HG02571 (cell line): ENCODE measurements at regions not wholly inside any gene's neighbourhood (a gene's known extent, or its start where the extent isn't known, plus 50 kb on each side); places are given as distances from the start of the nearest gene placed in this dataset.
"Not testable (repeated sequence)": the region's sequence is repeated elsewhere in the genome, so short reads cannot be mapped to it uniquely, and the experiment has no call there.

Experiments
- ATAC-seq: cut with Tn5 transposase; IDR thresholded peaks from one replicate; pipeline ENCODE4 v1.9.1; 2021; ENCODE audit warnings: mild to moderate bottlenecking, moderate library complexity; ENCODE audit not compliant: unreplicated experiment

DNA sequence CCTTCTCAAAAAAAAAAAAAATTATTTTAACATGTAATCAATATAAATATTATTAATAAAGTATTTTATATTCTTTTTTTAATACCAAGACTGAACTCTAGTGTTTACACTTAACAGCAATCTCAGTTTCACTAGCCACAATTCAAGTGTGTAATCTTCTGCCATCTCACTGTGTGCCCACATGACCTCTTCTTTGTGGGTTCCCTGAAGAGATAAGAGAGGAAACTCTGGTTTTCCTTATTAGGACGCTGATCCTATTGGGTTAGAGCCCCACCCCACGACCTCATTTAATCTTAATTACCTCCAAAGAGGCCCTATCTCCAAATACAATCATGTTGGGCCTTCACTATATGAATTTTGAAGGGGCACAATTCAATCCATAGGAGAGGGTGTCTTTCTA, 177.6 kb downstream of the STK31 start:
- ATAC-seq, result no peak

DNA sequence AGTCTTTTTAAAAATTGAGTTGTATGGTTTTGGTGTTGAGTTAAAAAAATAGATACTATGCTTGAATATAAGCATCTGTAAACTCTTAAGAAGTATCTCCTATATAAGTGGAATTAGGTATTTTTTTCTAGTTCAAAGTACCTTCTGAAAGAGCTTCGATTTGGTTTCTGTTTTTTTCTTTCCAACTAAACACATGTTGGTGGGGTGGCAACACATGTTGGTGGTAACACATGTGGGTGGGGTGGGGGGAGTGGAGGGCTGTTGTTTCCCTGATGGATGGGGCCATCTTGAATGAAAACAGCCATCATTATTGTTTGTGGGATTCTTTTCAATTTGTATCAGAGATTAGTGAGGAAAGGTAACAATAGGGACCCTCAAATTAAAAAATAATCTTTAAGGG, 178.9 kb downstream of the STK31 start:
- ATAC-seq, result no peak

DNA sequence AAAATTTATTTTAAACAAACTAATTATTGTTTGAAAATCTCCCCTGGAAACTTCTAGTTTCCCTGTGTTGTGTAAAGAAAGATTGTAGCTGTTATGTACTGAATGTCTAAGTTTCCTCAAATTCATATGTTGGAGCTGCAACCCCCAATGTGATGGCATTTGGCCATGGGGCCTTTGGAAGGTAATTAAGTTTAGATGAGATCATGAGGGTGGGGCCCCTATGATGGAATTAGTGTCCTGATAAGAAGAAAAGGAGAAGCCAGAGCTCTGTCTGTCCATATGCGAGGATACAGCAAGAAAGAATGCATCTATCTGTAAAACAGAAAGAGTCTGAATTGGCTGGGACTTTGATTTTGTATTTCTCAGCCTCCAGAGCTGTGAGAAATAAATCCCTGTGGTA, 179.5 kb downstream of the STK31 start:
- ATAC-seq, result no peak

DNA sequence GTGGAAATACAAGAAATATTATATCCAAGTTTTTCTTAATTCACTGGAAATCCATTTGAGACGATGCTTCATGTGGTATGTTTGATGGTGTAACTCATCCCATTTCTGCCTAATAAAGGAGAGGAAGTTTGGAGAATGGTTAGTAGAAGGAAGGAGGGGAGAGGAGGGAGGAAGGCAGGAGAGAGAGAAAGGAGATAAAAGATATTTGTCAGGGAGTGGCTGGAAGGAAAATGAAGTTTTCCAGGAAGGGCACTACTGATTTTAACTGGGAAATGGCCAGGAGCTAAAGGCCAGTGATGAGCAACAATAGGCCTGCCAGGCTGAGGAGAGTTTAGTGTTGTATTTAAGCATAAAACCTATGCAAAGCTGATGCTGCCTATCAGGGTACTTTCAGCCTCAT, 182.0 kb downstream of the STK31 start:
- no peak for ATAC-seq

DNA sequence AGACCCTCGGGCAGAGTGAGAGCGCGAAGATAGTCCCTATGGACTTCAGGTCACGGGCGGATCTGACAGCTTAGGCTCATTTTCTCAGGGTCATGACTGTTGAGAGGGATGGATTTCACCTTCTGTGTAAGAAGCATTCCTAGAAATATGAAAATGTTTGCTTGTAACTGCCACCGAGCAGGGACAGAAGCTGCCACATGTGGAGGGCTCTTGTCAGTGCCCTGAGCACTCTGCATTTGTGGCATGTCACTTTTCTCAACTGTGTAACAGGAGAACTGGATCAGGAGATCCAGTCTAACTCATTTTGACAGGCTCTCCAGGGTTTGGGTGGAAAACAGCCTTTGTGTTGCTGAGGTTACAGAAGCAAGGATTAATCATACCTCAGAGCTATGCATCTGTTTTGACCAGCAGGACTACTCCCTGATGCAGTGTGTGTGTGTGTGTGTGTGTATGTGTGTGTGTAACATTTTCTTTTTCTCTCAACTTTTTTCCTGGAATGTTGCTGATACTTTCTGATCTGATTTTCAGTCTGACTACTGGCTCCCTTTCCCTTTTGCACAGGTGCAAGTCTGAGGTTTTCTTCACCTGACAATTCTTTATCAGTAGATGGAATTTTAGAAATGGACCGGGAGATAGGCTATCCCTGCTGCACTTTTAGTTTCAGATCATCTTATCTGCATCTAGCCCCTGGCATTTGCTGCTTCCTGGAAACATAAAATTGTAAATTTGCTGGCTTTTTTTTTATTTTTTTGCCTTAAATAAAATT, 183.3 kb downstream of the STK31 start:
- no peak for ATAC-seq

DNA sequence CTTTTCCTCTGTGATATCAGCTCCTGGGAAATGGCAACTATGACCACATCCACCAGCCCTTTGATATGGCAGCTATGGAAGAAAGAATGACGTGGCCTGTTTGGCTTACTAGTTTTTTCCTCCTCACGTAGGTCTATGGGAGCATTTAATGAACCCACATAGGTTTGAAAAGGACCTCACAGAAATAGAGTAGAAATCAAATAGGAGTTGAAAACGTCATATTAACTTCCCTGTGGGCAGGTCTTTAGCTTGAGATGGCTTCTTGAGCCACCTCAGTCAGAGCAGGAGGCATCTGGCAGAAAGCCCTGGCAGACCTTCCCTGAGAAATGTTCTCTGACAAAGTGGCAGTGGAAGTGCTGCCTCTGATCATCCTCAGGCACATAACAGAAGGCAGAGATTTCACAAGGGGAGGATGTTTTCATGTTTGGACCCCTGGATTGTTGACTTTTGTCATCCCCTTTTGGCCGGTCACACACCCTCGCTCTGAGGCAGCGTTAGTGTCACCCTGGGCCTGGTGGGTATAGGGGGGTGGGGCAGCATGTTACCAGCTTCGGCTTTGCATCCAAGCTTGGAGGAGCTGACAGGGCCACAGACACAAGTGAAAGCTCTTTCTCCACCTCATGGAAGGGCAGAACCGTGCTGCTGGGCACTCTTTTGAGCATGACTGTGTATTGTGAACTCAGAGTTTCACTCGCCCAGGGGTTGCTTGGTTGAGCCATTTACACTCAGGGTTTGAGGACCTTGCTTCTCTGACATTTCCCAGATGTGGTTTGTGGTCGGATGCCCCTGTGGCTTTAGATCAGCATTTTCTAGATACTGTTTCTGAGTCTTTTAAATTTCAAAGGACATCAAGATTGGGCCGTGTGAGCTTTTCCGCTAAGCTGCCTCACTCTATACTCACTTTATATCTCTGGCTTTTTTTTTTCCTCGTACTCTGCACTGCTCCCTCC, 184.2 kb downstream of the STK31 start:
- no peak for ATAC-seq

DNA sequence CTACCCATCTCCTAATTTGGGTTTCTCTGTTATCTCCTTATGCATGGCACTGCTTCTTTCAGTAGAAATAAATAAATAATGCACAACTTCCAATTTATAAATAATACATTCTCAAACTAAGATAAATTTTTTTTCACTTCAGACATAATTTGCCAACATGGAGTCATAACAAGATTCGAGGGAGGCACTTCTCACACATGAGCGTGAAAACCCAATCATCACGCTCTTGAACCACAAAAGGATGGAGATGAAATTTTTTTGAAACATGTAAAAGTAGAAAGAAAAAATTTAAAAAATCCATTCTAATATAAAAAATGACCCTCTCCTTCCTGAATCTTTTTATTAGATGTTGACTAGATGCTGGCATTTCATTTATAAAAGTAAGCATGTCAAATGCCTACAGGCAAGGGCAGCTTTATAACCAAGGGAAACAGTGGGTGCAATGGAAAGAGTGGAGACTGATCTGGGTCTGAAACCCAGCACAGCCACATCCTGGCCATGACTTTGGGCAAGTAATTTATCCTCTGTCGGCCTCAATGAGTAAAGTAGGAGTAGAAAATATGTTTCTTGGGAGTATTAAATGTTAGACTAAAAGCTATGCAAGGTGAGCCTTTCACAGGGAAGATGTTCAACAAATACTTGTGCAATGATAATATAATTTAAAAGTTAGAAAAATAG, 185.0 kb downstream of the STK31 start:
- no peak for ATAC-seq

DNA sequence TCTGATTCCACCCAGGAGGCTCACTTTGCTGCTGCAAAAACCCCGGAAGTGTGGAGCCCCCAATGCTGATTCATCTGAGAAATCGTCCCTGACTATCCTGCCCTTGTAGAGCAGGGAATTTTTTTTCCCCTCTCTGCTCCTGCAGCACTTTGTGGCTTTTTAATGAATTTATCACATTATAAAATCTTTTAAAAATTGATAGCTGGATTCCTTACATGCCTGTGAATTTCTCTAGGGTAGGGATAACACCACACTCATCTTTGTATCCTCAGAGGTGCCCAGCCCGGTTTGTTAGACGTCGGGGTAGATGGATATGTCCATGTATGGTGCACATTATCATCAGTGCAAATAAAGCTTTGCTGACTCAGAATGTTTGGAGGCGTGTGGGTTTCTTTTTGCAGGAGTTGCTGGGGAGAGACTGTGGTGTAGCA, 185.7 kb downstream of the STK31 start:
- no peak for ATAC-seq

DNA sequence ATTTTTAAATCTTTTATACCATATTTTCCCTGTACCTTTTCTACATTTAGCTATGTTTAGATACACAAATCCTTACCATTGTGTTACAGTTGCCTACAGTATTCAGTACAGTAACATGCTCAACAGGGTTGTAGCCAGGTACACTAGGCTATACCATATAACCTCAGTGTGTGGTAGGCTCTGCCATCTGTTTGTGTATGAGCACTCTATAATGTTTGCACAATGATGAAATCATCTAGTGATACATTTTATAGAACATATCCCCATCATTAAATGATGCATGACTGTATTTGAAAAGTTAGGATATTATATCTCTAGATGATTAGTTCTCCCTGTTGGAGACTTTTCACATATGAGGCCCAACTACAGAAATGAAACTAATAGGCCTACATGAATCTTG, 188.6 kb downstream of the STK31 start:
- ATAC-seq, result no peak

DNA sequence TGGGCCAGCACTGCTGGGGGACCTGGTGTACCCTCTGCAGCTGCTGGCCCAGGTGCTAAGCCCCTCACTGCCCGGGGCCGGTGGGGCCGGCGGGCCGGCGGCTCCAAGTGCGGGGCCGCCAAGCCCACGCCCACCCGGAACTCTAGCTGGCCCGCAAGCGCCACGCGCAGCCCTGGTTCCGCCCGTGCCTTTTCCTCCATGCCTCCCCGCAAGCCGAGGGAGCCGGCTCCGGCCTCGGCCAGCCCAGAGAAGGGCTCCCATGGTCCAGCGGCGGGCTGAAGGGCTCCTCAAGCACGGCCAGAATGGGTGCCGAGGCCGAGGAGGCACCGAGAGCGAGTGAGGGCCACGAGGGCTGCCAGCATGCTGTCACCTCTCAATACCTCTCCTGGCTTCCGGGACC, 194.9 kb downstream of the STK31 start:
- not testable (repeated sequence) for ATAC-seq

DNA sequence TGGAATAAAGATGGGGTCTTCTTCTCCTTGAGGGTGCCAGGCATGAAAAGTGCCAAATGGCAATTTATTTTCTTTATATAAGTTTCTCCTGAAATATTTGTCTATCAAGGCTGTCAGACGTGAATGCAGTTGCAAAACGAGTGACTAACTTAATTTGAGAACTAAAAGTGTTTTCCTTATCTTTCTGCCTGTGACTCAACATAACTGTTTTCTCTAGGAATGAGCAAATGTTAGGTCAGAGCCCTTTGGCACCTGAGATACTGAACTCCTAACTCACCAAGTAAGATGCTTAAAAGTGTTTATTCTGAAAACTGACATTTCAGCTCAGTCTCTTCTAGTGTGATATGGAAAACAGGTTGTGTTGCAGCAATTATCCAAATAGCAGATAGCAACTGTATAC, 197.0 kb downstream of the STK31 start:
- no peak for ATAC-seq

DNA sequence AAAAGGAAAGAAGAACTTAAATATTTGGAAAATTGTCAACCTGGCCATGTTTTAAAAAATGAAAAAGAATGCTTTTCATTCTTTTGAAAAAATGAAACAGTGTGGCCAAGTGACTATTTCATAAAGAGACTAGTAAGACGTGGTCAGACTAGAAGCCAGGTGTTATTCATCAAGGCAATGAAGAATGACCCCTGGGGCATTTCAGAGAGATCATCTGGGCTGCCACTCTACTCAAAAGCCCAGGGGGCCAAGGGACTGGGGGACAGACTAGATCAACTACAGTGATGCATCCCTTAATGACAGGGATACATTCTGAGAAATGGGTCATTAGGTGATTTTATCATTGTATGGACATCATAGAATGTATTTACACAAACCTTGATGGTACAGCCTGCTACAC, 199.4 kb downstream of the STK31 start:
- no peak for ATAC-seq

DNA sequence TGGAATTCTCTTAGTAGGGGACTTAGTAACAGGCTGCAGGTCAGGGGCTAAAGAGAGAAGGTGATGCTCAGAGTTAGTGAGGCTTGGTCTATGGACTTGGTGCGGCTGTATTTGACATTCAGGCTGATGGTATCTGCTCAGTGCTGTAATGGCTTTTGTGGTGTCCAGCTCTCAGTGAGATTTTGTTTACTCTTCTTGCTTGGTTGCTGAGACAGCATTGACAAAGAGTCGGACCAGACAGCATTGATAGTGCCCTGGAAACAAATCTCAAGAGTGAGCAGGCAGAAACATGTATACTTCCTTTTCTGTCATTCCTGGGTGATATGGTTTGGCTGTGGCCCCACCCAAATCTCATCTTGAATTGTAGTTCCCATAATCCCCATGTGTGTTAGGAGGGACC, 202.0 kb downstream of the STK31 start:
- no peak for ATAC-seq

DNA sequence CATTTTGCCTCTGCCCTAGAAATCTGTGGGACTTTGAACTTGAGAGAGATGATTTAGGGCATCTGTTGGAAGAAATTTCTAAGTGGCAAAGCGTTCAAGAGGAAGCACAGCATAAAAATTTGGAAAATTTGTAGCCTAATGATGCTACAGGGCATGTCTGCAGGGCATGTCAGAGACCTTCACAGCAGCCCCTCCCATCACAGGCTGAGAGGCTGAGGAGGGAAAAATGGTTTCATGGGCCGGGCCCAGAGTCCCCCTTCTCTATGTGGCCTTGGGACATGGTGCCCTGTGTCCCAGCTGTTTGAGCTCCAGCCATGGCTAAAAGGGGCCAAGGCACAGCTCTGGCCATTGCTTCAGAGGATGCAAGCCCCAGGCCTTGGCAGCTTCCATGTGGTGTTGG, 203.0 kb downstream of the STK31 start:
- ATAC-seq, result no peak

DNA sequence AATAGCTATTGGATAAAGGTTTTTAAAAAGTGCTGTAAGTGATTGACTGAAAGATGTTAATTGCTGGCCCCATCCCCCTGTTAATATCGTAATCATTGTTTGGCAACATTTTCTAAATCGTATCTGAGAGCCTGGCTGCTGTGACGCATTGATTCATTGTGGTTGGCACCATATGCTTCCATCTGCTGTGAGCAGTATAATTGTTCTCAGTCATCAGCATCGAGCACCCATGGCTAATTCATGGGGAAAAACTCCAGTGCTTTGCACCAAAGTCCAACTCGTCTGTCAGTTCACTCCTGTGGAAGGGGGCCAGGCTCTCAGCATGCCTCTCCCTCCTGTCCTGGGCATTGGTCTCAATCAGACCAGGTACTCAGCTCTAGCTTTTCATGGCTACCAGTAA, 205.2 kb downstream of the STK31 start:
- ATAC-seq, result no peak

DNA sequence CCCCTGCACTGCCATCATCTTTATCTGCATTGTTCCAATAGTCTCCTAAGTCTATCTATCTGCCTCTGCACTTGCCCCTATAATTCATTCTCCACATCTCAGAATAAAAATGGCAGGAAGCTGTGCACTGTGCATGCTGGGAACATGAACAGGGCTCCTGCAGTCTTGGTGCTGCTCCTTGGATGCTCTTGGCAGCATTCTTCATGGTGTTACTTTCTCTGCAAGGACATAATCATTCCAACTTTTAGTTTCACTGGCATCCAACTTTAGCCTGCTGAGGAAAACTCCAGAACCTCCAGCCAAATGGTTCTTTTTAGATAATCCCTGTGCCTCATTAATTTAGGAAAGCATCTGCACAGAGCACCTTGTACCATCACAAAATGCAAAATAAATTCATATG, 208.3 kb downstream of the STK31 start:
- no peak for ATAC-seq

DNA sequence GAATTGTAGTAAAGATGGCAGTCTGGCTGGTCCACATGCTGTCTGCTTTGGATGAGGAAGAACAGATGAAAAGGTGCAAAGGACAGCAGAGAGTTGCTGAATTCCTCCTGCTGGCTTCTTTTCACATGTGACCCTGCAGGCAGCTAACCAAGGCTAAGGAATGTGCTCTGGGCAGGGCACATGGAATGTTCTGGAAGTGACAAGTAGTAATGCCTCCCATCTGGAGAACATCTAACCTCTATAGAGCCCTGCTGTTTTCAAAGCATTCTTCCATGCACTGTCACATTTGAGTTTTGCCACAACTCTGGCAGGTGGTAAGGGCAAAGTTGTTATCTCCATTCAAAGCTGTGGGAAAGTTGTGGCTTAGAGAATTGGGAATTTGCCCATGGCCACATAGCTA, 208.8 kb downstream of the STK31 start:
- ATAC-seq, result no peak

DNA sequence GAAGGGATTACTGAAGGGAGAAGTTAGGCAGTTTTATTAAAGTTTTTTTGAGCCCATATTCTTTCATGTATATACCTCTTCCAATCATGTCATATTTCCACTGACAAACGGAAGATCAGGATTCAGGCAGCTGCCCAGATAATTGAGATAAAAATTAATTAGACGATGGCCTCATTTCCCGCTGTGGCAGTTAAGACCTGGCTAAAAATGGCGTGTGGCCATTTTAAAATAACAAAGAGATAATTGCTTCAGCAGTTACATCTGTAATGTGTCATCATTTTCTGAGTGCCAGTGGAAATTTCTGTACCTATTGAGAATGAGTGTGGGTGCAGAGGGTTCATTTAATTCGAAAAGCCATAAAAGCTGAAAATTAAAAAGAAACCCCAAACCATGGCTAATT, 215.1 kb downstream of the STK31 start:
- no peak for ATAC-seq

DNA sequence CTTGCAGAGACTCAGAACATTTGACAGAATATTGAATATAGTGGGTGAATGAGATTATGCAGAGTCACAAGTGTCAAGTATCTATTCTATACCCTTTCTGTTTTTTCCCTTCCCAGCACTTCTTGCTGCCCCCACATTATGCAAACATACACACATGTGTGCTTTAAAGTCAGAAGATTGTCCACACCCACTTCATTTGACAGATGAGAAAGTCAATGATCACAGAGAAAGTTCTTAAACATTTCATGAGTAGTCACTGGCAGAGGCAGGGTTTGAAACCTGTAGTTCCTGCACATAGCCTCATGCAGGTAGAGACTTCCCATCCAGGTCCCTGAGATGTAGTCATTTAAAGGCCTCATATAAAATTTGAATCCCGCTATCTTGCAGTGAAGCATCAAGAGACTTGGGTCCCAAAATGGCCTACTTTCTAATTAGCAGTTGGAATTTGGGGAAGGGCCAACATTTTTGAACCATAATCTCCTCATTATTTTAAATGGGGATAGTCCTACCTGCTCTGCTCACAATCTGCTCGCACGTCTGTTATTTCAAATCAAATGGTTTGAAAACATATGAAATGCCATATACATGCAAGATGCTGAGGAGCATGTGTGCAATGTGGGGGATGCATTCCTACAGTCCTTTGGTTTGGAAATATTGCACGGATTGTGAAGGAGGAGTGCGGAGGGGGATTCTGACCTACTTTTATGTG, 217.8 kb downstream of the STK31 start:
- ATAC-seq, result no peak

DNA sequence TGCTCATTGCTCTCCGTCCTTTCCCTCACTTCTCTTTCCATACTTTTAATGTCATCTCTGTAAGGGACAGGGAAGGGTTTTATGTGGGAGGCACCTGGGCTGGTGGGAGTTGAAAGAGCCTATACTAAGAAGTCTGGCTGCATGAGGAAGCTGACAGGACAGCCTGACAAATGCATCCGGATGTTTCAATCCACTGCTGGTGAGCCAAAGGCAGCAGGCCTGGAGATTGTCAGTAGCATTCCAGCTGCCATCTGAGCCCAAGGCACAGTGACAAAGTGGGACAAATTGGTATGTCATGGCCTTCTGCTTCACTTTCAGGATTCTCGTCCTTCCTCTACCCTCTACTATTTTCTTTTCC, 218.4 kb downstream of the STK31 start:
- ATAC-seq, result no peak

DNA sequence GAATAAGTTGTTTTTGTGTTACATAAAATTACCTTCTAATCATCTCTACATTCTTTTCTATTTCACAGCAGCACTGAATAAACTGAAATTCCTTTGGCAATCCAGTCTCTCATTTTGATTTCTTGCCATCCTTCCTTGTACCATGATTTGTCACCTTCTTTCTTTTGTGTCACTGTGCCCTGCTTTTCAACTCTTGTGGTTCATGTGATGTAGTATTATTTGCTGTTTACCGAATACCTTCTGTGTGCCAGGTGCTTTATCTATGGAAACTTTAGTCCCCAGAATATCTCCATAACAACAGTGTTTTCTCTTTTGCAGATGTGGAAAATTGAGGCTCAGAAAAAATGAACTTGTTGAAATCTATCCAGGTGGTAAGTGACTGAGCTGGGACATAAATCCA, 220.3 kb downstream of the STK31 start:
- ATAC-seq, result no peak
